NB4 (cell line): ENCODE measurements at regions not wholly inside any gene's neighbourhood (a gene's known extent, or its start where the extent isn't known, plus 50 kb on each side); places are given as distances from the start of the nearest gene placed in this dataset.

ENCODE experiments used
- MYC ChIP-seq: IDR thresholded peaks from 2 replicates; pipeline ENCODE4 v1.6.1; 2011; ENCODE audit warnings: low read depth, low read length
- POLR2A ChIP-seq: IDR thresholded peaks from 2 replicates; pipeline ENCODE4 v1.6.1; 2011; ENCODE audit warnings: mild to moderate bottlenecking; ENCODE audit not compliant: insufficient read length; ENCODE audit errors: extremely low read depth
- TF ChIP-seq, protein P1 (sequence below): IDR thresholded peaks from one replicate; pipeline ENCODE4 v1.5.1; 2012; ENCODE audit warnings: low read depth, low read length
- TF ChIP-seq, protein P2 (sequence below): IDR thresholded peaks from 2 replicates; pipeline ENCODE4 v1.6.1; 2011; ENCODE audit warnings: low read depth, low read length

DNA sequence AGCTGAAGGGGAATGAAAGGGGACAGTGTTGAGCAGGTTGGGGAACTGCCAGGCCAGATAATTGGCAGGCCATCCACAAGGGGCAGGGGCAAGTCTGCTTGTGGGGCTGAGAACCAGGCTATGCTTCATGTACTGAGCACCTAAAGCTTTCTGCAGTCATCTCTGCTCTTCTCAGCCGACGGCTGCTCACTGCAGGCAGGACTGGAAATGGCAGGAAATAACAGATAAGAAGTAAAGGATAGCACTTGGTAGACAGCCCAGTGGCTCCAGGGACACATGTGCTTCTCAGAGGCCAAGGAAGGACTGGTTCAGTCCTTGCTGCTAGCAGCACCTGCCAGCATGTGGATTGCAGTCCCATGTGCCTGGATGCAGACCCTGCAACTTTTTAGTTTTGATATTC is 89.8 kb downstream of the CD164 start:
- TF ChIP-seq, protein P1, sequence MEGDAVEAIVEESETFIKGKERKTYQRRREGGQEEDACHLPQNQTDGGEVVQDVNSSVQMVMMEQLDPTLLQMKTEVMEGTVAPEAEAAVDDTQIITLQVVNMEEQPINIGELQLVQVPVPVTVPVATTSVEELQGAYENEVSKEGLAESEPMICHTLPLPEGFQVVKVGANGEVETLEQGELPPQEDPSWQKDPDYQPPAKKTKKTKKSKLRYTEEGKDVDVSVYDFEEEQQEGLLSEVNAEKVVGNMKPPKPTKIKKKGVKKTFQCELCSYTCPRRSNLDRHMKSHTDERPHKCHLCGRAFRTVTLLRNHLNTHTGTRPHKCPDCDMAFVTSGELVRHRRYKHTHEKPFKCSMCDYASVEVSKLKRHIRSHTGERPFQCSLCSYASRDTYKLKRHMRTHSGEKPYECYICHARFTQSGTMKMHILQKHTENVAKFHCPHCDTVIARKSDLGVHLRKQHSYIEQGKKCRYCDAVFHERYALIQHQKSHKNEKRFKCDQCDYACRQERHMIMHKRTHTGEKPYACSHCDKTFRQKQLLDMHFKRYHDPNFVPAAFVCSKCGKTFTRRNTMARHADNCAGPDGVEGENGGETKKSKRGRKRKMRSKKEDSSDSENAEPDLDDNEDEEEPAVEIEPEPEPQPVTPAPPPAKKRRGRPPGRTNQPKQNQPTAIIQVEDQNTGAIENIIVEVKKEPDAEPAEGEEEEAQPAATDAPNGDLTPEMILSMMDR, result no peak
- TF ChIP-seq POLR2A (no peak), MYC (no peak)
- TF ChIP-seq, protein P2, sequence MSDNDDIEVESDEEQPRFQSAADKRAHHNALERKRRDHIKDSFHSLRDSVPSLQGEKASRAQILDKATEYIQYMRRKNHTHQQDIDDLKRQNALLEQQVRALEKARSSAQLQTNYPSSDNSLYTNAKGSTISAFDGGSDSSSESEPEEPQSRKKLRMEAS, result no peak
